DMS53 (cell line): ENCODE measurements at regions not wholly inside any gene's neighbourhood (a gene's known extent, or its start where the extent isn't known, plus 50 kb on each side); places are given as distances from the start of the nearest gene placed in this dataset.
"Not testable (repeated sequence)": the region's sequence is repeated elsewhere in the genome, so short reads cannot be mapped to it uniquely, and the experiment has no call there.

Source experiments
- DNase-seq: peaks from one replicate; lab custom pipeline; 2025; lab: John Stamatoyannopoulos, UW

DNA sequence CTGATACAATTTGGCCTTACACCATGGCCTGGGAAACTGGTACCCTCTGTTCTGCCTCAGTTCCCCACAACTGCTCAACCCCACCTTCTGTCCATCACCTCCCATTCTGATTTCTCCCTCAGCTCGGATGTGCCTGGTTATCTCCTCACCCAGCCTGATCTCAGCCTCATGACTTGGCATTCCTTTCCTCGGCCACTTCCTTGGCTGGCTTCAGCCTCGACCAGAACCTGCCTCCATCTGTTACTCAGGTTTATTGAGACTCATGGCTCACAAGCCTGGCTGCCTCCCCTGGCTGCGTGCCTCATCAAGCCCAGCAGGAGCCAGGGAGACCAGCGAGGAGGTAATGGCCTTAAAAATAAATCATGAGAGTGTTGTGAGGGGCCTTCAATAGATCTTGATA is 356.2 kb upstream of the SPRED2 start:
- DNase-seq = no peak

DNA sequence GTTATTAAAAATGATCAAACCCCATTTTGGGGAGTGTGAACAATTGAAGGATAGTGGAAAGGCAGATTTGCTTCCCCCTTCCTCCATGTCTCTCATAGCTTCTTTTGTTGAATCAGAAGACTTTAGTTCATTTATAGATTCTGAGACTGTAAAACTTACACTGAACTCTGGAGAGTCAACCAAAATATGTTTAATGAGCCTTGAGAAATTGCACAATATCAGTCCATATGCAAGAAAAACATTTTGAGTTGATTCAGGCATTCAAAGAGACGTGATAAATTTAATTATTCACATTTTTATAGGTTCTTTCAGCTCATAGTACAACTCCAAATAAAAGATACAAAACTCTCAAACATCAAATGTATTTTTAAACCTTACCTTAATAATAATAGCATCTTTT is 354.4 kb upstream of the SPRED2 start:
- DNase-seq = no peak

DNA sequence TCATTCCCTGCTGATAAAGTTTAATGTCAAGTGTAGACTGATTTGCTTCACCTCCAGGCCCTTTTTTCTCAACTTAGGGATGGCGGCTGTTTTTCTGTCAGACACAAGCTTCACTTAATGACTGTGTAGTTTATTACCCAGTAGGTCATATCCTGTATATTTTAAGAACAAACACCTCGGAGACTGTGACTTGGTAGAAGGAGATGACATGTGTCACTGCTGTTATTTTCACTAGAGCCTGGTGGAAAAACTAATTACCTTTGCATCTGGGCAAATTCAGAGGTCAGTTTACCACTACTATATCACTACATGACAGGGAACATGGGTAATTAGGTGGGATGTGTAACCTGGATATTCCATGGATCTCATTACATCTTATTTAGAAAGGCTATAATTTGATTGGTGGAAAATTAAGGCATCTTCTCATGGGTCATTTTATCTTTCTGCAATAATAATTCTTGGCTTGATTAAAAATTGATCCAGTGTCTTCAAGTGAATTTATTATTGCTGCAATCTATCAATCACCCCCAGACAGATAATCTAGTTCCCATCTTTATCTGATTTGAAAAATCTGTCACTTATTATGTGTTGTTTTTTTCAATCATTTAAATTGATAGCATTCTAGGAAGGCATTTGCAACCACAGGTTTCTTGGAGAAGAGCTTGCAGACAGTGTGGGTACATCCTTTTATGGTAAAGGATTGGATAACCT is 353.8 kb upstream of the SPRED2 start:
- DNase-seq = no peak

DNA sequence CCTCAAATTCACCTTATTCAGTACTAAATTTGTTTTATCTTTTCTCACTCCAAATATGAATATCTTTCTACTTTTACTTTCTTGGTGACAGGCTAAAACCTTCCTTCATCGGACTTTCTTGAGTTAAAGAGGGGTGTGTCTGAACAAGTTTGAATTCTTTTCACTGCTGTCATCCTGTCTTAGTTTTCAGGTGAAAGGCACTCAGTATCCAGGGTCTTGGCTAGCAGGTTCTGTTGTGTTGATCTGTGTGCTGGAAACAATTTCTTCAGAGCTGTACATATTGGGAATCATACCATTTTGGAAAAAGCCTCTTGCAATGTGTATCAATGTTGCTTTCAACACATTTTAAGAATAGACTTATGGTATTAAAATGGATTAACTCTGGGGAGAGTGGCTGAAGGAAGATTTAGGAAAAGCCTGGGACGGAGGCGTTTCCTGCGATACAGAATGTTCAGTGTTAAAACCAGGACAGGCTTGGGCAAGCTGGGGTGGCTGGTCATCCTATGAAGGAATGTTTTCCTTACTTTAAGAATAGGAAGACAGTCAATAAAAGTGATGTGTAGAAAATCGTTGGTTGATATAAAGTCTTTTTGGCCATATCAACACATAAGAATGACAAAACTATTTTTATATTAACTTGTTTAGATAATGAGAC is 350.7 kb upstream of the SPRED2 start:
- DNase-seq = no peak

DNA sequence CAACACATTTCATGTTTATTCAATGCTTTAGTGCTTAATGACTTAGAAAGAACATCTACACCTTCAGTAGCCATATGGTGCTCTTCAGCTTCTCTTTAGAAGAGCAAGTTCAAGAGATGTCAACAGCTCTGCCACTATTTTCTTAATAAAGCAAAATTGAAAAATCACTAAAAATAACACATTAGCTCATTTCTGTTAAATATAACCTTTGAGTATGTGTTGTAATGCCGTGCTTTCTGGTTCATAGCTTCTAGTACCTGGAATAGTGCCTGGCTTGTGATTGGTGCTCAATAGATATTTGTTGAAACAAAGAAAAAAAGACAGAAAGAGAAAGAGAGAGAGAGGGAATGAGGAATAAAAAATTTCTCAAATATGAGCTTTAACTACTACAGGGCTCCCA is 349.8 kb upstream of the SPRED2 start:
- DNase-seq = no peak

DNA sequence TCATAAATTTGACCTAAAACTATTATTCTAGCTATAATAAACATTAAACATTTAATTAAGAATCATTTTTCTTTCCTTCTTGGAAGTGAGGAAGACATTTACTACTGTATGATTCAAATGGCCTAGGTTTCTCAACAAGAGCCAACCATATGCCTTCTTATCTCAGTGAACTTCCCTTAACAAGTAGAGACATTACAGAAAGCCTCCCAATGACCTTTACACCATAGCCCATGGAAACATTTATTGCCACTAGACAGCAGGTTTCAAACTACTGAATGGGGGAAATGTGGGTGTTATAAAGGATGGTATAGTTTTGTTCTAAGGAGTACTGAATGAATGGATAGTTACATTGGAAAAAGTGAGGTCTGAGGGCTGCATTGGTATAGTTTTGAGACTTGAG is 349.4 kb upstream of the SPRED2 start:
- DNase-seq = no peak

DNA sequence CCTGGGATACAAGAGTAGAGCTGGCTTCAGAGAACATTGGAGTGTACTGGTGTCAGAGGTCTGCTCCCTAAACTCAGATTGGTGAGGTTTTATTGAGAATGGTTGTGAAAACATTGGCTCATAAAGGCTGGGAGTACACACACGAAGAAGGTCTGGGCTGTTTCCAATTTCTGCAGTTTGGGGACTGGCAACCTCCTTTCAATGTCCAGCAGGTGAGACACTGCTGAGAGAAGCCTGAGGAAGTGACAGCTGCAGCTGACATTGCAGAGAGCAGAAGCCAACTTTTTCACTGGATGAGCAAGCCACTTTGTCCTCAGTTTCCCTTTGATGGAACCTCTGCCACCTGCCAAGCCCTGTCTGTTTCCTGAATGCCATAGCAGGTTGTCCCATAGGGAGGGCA is 346.6 kb upstream of the SPRED2 start:
- no peak for DNase-seq

DNA sequence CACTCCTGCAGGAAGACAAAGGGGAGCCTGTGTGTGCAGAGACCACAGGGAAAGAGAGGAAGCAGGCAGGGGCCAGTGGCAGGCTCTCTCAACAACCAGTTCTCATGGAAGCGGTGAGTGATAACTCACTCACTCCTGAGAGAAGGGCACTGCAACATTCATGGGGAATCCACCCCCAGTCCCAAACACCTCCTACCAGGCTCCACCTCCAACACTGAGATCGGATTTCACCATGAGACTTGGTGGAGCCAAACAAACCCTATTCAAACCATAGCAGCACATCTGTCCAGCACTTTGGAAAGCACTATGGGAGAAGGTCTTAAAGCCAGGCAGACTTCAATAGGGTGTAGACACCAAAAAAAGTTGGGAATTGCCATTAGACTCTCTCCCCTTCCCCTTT is 345.7 kb upstream of the SPRED2 start:
- peak; percentile 10 for DNase-seq

DNA sequence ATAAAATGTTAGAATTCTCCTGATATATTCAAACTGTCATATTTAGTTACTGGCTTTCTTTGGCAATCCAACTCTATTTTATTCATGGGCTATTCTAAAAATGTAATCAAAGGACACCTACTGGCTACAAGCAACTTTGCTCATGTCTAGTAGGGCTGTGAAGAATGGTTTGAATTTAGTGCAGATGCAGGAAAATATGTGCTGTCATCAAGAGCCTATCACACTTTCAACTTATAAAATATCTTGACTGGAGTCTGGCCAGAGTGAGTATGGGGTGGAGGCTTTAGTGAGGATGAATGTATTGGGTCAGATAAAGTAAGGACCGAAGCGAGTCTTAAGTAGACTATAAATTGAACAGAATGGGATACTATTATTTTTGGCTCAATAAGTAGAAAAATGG is 343.4 kb upstream of the SPRED2 start:
- no peak for DNase-seq

DNA sequence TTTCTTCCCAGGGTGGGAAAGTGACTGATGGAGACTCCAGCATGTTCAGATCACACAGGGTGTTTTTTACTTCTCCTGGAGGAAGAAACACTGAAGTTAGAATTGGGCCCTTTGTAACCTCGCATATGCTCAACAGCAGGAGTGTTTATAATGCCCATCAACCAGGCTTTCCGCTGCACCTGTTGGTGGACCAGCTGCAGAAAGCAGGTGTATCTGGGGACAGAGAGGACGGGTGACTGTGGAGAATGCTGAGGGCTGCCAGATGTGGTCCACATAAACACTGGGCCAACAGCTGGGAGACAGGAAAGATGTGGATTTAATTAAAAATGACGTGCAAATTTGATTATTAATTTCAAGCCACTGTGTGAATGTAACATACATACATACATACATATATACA is 335.5 kb upstream of the SPRED2 start:
- DNase-seq = peak; percentile 64

DNA sequence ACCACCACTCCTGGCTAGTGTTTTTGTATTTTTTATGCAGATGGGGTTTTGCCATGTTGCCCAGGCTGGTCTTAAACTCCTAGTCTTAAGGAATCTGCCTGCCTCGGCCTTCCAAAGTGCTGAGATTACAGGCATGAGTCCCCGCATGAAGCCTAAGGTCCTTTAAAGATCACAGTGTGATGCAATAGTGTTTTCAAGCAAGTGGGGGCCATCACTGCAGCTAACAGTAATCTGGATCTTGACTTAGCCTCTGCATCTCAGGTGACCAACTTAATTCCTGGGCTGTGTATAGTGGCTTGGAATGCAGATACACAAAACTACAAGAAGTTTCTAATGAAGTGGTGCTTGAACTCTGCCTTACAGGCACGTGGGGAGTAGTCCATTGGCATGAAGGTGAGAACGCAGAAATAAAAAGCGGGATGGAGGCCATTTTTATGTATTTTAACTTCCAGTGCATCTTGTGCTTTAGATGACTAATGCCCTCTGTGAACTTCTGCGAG is 334.4 kb upstream of the SPRED2 start:
- DNase-seq = no peak

DNA sequence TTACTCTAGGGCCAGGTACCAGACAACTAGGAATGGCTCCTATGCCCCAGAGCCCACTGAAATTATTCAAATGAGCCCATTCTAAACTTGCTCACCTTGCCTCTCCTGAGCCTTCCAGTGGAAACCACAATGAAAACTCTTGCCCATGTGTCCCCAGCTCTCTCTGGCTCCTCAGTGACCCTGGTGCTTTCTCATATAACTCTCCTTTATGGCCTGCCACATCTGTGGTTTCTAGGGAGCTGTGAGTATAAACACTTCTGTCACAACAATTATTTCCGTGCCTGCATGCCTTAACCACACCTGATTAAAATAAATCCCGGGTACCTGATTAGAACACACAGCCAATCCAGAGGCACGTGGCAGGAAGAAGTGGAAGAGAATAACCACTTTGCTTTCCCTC is 333.0 kb upstream of the SPRED2 start:
- DNase-seq = no peak

DNA sequence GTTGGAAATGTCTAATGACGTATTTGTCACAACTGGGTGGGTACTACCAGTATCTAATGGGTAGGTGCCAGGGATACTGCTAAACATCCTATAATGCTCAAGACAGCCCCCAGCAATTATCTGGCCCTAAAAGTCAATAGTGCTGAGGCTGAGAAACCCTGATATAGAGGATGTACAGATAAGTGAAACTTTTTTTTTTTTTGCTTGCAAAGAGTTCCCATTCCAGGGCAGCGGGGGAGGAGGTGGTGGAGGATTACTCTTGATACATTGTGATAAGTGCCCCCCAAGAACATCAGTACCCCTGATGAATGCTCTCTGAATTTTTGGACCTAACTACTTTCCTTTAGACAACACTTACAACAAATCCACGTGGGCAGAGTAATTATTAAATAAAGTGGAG is 329.7 kb upstream of the SPRED2 start:
- DNase-seq = no peak

DNA sequence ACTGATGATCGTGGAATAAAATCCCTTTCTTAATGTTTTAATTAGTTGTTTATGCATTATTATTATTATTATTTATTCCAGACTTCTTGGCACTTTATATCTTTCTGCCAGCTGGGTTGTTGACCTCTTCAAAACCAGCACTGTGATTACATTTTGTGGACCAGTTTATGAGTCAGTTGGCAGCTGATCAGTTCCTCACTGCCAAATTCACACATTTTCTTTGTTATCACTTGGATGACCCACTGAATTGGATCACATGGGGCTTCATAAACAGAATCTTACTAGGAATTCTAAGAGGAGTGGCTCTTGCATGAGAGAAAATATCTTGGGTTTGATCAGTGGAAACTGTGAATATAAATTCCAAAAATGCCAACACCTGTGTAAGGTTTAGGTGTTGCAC is 321.8 kb upstream of the SPRED2 start:
- no peak for DNase-seq

DNA sequence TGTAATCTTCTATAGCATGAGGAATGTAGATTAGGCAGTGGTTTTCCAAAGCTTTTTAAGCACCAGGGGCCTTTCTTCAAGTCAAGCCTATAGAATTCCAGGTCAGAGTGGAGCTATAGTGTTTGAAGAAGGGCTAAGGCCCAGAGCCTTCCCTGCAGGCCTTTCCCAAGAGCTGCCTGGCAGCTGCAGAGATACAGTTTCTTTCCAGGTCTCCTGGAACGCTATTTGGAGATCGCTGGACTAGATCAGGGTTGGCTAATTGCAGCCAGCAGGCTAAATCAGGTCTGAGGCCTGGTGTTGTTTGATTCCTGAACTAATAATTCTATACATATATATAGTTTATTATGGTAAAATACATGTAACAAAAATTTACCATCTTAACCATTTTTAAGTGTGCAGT is 319.0 kb upstream of the SPRED2 start:
- no peak for DNase-seq

DNA sequence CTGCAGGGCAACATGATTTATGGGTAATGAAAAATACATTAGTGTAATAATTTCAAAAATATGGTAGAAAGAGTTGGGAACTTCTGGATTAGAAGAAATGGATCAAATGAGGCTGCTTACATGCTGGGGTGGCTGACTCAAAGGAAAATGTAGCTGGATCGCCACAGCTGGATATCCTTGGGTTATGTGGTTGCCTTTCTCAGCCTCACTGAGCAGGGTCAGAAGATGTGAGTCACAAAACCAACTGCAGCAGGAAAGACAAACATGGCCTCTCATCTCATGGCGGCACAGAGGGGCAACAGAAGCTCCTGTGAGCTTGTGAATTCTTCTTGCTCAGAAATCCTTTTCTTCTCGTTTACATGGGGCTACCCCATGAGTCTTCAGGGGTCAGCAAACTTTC is 317.1 kb upstream of the SPRED2 start:
- peak; percentile 47 for DNase-seq

DNA sequence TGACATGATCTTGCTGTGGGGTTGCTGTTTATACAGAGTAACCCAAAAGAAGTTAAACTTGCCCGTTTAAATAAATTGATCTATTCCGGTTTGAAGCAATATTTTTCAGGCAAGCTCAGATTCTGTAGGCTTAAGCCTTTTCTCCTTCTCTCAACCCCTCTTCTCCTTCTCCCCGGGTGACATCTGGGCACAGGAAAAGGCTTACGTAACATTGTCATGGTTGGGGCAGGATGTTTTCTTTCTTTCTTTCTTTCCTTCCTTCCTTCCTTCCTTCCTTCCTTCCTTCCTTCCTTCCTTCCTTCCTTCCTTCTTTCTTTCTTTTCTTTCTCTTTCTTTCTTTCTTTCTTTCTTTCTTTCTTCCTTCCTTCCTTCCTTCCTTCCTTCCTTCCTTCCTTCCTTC is 315.5 kb upstream of the SPRED2 start:
- DNase-seq = not testable (repeated sequence)

DNA sequence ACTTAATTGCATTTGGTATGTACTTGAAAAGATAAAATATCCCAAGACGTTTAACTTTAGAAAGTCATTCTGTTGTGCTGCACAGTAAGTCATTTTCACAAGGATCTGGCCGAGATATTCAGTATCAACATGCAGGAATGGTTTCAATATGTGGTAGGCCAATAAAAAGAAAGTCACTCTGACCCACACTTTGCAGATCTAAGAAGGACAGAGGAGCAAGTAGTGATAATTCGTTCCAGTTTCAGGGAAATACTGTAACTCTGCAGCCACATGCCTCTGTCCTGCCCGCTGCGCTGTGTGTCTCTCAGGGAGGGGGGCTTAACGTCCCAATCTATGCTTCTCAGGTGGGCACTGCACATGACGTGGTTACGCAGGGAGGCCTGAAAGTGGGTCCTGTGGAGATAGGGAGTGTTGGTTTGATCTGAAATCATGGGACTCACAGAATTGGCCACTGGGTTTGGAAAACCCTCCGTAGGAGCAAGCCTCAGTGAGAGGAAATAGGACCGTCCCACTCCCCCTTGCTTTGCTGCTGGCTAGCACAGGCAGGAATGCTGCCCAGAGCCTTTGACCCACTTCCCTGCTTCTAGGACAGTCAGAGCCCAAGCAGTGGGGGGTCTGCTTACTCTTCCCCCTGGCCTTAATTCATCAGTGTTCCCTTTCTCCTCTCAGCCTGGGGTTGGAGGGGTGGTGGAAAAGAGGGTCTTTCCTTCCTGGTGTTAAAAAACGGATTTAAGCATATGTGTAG is 314.7 kb upstream of the SPRED2 start:
- no peak for DNase-seq

DNA sequence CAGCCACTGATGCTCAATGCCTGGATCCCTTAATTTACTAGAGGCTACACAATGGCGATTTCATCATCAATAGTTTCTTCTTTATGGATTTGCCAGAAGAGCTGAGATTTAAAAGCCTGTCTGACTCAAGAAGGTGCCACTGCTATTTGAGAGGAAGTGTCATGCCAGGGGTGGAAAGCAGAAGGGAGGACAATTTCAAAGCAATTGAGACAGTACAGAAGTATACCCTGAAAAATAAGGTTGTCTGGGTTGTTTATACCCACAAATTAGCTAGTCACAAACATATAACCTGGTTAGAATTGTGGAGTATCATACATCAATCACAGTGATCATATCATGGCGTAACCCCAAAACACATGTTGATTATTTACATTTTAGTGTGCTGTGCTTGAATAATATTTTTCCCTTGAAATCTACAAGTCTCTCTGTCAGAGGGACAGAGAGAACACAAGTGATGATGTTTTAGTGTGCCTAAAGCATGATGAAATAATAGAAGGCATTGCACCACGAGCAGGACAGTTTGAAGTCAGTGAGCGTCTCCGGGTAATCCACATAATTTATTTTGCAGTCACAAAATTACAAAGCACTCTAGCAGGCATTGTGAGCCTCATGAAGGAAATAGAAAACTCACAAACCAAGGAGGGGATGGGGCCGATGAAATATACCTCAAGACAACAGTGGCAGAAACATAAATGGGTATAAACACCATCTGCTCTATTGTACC is 312.2 kb upstream of the SPRED2 start:
- DNase-seq = no peak

DNA sequence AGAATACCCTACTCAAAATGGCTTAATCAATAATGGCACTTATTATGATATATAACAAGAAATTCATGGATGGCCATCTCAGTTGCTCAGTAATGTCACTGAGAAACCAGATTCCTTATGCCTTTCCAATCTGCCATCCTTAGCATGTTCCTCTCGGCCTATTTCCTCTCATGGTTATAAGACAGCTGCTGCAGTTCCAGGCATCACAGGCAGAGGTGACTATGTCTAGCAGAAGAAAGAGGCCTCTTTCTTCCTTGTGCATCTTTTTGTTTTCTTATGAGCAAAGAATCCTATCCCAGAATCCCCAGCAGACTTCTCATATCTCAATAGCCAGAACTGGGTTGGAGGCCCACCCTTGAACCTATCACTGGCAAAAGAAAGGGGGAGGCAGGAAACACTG is 310.6 kb upstream of the SPRED2 start:
- DNase-seq = peak; percentile 8

DNA sequence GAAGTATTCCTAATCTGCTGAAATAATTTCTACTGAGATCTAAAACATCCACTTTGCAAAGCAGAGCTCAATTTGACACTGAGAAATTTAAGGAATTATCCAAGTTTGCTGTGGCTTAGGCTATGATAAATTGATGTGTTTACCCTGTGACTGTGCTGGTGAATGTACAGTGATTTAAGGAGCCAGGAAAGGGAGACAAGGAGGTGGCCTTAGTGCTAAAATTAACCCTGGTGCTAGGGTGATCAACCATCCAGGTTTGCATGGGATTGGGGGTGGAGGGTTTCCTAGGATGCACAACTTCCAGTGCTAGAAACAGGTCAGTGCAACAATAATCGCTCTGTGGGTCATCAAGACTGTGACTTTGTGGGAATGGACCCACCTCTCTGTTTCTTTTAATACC is 307.5 kb upstream of the SPRED2 start:
- DNase-seq = no peak

DNA sequence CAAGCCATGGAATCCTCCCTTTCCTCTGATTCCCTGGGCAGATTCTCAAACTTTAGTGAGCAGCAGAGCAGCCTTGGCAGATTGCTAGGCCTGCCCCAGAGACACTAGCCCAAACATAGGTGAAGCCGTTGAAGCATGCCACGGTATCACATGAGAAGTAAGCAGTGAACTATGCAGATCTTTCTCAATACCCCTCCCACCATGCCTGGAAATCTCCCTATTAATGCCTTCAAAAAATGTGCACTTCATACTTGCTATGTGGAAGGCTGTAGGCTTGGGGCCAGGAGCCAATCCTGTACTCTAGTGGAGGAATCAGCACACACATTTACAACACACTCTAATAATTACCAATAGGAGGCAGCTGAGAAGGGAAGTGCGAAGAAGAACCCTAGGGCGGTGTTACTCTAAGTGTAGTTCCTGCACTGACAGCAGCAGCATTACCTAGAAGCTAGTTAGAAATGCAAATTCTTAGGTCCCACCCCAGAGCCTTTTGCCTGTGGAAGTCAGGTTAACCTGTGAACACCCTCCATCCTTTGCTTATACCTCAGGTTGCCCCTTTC is 305.1 kb upstream of the SPRED2 start:
- DNase-seq = no peak
